LNCAP (cell line): ENCODE measurements at regions not wholly inside any gene's neighbourhood (a gene's known extent, or its start where the extent isn't known, plus 50 kb on each side); places are given as distances from the start of the nearest gene placed in this dataset.

Experiments
- CTCF ChIP-seq: fragments of 450-650 bp; IDR thresholded peaks from 2 replicates; pipeline ENCODE4 v1.5.1; 2017; ENCODE audit warnings: mild to moderate bottlenecking

- no peak for TF ChIP-seq CTCF
These were observed 435.0 kb upstream of the KIF2B start for GRCh38 chr17:53387745-53388144.

GRCh38 chr17:53353919-53354351 lies 468.8 kb upstream of the KIF2B start:
- no peak for TF ChIP-seq CTCF

- no peak for TF ChIP-seq CTCF
These were observed 477.9 kb upstream of the KIF2B start for GRCh38 chr17:53344778-53345177.

- TF ChIP-seq CTCF = no peak
These were observed 486.4 kb upstream of the KIF2B start for GRCh38 chr17:53336281-53336680.

GRCh38 chr17:53335443-53335842 lies 487.3 kb upstream of the KIF2B start:
- TF ChIP-seq CTCF = no peak

- no peak for TF ChIP-seq CTCF
These were observed 492.0 kb upstream of the KIF2B start for GRCh38 chr17:53330756-53331155.

DNA sequence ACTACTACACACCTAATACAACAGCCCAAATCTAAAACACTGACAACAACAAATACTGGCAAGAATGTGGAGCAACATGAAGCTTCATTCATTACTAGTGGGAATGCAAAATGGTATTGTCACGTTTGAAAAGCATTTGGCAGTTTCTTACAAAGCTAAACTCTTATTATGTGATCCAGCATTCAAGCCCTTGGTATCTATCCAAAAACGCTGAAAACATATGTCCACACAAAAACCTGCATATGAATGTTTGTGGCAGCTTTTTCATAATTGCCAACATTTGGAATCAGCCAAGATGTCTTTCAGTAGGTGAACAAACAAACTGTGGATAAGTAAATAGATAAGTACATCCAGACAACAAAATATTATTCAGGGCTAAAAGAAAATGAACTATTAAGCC lies 501.1 kb upstream of the KIF2B start:
- no peak for TF ChIP-seq CTCF

DNA sequence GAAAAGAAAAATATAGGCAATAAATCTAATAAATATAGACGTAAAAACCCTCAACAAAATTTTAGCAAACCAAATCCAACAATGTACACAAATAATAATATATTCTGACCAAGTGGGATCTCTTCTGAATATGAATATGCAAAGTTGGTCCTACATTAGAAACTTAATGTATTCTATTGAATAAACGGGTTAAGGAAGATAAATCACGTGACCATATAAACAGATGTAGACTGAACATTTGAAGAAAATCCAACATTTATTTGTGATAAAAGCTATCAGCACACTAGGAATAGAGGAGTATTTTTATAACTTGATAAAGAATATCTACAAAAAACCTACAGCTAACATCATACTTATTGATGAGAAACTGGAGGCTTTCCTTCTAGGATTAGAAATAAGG lies 502.8 kb upstream of the KIF2B start:
- TF ChIP-seq CTCF = no peak
